SK-N-SH (cell line): ENCODE measurements at regions not wholly inside any gene's neighbourhood (a gene's known extent, or its start where the extent isn't known, plus 50 kb on each side); places are given as distances from the start of the nearest gene placed in this dataset.

ENCODE experiments used
- CTCF ChIA-PET: fragments of 300-600, 350-600 bp; formaldehyde crosslinking; extraction: SDS; loops from one replicate; lab custom pipeline; 2021; lab: Yijun Ruan, JAX
- POLR2A ChIA-PET: fragments of 350-600 bp; sonication (Branson Sonifier 250); formaldehyde crosslinking; extraction: SDS; loops from one replicate; lab custom pipeline; 2020; ENCODE audit warnings: antibody characterized with exemption, inconsistent platforms; lab: Yijun Ruan, JAX
- DNase-seq: peaks from one replicate; pipeline ENCODE4 v3.0.0; 2012
- H2AFZ ChIP-seq: fragments of 200-600 bp; sonication (generic); 2 replicates; pipeline ENCODE4 v1.8.1; 2016; ENCODE audit warnings: antibody characterized with exemption, mild to moderate bottlenecking, low read depth
- H3F3A ChIP-seq: fragments of 200-600 bp; sonication (generic); replicated peaks from 2 replicates; pipeline ENCODE3; 2016; ENCODE audit warnings: antibody characterized with exemption, mild to moderate bottlenecking; ENCODE audit not compliant: insufficient read depth
- H3K27ac ChIP-seq, 2 experiments: fragments of 200-500 bp in 1 of 2; fragments of 200-600 bp in 1 of 2; sonication (Bioruptor generic) in 1 of 2; sonication (generic), shearing (Covaris generic) in 1 of 2; 2 replicates each; pipeline versions ENCODE4 v1.5.1 to v1.6.1; 2014 to 2016; ENCODE audit warnings: low read depth in 2 of 2, inconsistent platforms in 1 of 2, low read length in 1 of 2, mild to moderate bottlenecking in 1 of 2, mixed read lengths in 1 of 2
- H3K27me3 ChIP-seq: fragments of 200-600 bp; sonication (generic), shearing (Covaris generic); 2 replicates; pipeline ENCODE4 v1.6.1; 2016; ENCODE audit warnings: mixed run types; ENCODE audit not compliant: insufficient read depth
- H3K36me3 ChIP-seq, 2 experiments: fragments of 200-500 bp in 1 of 2; fragments of 200-600 bp in 1 of 2; sonication (Bioruptor generic) in 1 of 2; sonication (generic) in 1 of 2; replicated peaks in 1 of 2; 2 replicates each; pipeline versions ENCODE3 to v1.5.1; 2014 to 2016; ENCODE audit warnings: low read length in 1 of 2, mild to moderate bottlenecking in 1 of 2; ENCODE audit not compliant: insufficient read depth in 2 of 2, control insufficient read depth in 1 of 2
- H3K4me1 ChIP-seq, 2 experiments: fragments of 200-500 bp in 1 of 2; fragments of 200-600 bp in 1 of 2; sonication (Bioruptor generic) in 1 of 2; sonication (generic), shearing (Covaris generic) in 1 of 2; 2 replicates each; pipeline versions ENCODE4 v1.5.1 to v1.6.1; 2014 to 2016; ENCODE audit warnings: low read depth in 1 of 2, low read length in 1 of 2, mixed run types in 1 of 2; ENCODE audit not compliant: insufficient read depth in 2 of 2, control insufficient read depth in 1 of 2
- H3K4me2 ChIP-seq: fragments of 200-600 bp; sonication (generic), shearing (Covaris generic); 2 replicates; pipeline ENCODE4 v1.6.1; 2017; ENCODE audit warnings: mixed run types
- H3K4me3 ChIP-seq, 2 experiments: fragments of 200-500 bp in 1 of 2; fragments of 200-600 bp in 1 of 2; sonication (Bioruptor generic) in 1 of 2; sonication (generic), shearing (Covaris generic) in 1 of 2; 2 replicates each; pipeline versions ENCODE4 v1.5.1 to v1.8.1; 2014 to 2016; ENCODE audit warnings: low read depth in 2 of 2, inconsistent platforms in 1 of 2, low read length in 1 of 2, mild to moderate bottlenecking in 1 of 2, mixed read lengths in 1 of 2, moderate library complexity in 1 of 2
- H3K79me2 ChIP-seq: fragments of 200-600 bp; sonication (generic); 2 replicates; pipeline ENCODE4 v1.8.1; 2017; ENCODE audit warnings: mild to moderate bottlenecking; ENCODE audit not compliant: insufficient read depth
- H3K9ac ChIP-seq: fragments of 200-600 bp; sonication (generic); 2 replicates; pipeline ENCODE4 v1.6.1; 2017; ENCODE audit warnings: mixed run types
- H3K9me2 ChIP-seq: fragments of 200-600 bp; sonication (generic); 2 replicates; pipeline ENCODE4 v1.6.1; 2017; ENCODE audit warnings: mixed run types
- H3K9me3 ChIP-seq: fragments of 200-600 bp; sonication (generic); 2 replicates; pipeline ENCODE4 v1.6.1; 2017; ENCODE audit warnings: mixed run types, mild to moderate bottlenecking, moderate library complexity
- H4K20me1 ChIP-seq: fragments of 200-600 bp; sonication (generic); 2 replicates; pipeline ENCODE4 v1.6.1; 2017; ENCODE audit warnings: mild to moderate bottlenecking, mixed run types; ENCODE audit not compliant: insufficient read depth
- CHD2 ChIP-seq: fragments of 150-350 bp; IDR thresholded peaks from 2 replicates; pipeline ENCODE4 v1.6.1; 2018; ENCODE audit warnings: low read length; ENCODE audit not compliant: partially characterized antibody
- ELF1 ChIP-seq: IDR thresholded peaks from 2 replicates; pipeline ENCODE4 v1.4.0; 2012
- EP300 ChIP-seq, 2 experiments: IDR thresholded peaks; 2 replicates each; pipeline versions ENCODE4 v1.4.0 to v1.6.1; 2012; ENCODE audit warnings: borderline replicate concordance in 1 of 2, low read depth in 1 of 2, low read length in 1 of 2
- FOXJ3 ChIP-seq: sonication (generic); formaldehyde crosslinking; IDR thresholded peaks from 2 replicates; pipeline ENCODE4 v1.5.1; 2020; ENCODE audit warnings: mild to moderate bottlenecking, missing genetic modification reagents
- JUND ChIP-seq: IDR thresholded peaks from 2 replicates; pipeline ENCODE4 v1.4.0; 2012
- MXI1 ChIP-seq: IDR thresholded peaks from 2 replicates; pipeline ENCODE4 v1.6.1; 2012; ENCODE audit warnings: mild to moderate bottlenecking, low read depth, low read length, improper control_type of control experiment
- RAD21 ChIP-seq: IDR thresholded peaks from 2 replicates; pipeline ENCODE4 v1.6.1; 2012; ENCODE audit warnings: mild to moderate bottlenecking, low read length
- RCOR1 ChIP-seq: fragments of 150-350 bp; IDR thresholded peaks from 2 replicates; pipeline ENCODE4 v1.6.1; 2017; ENCODE audit warnings: antibody characterized with exemption, low read length
- RXRA ChIP-seq: IDR thresholded peaks from 2 replicates; pipeline ENCODE4 v1.4.0; 2012; ENCODE audit warnings: low read depth, mild to moderate bottlenecking, borderline replicate concordance
- TCF12 ChIP-seq: IDR thresholded peaks from 2 replicates; pipeline ENCODE4 v1.4.0; 2012
- YY1 ChIP-seq: IDR thresholded peaks from 2 replicates; pipeline ENCODE4 v1.4.0; 2012; ENCODE audit warnings: low read depth, mild to moderate bottlenecking
- ZBTB33 ChIP-seq: IDR thresholded peaks from 2 replicates; pipeline ENCODE4 v1.4.0; 2012; ENCODE audit warnings: low read depth, borderline replicate concordance
- WGBS: methylation state at CpG from one replicate; pipeline ENCODE4 v1.1.6; 2017; ENCODE audit warnings: low lambda C conversion rate; 5-methylcytosine and 5-hydroxymethylcytosine counted together
- TF ChIP-seq, protein P1 (sequence below): IDR thresholded peaks from 2 replicates; pipeline ENCODE4 v1.4.0; 2012; ENCODE audit warnings: low read depth
- TF ChIP-seq, protein P2 (sequence below): fragments of 150-350 bp; IDR thresholded peaks from 2 replicates; pipeline ENCODE4 v1.6.1; 2017; ENCODE audit warnings: antibody characterized with exemption, low read length, low read depth, borderline replicate concordance

DNA sequence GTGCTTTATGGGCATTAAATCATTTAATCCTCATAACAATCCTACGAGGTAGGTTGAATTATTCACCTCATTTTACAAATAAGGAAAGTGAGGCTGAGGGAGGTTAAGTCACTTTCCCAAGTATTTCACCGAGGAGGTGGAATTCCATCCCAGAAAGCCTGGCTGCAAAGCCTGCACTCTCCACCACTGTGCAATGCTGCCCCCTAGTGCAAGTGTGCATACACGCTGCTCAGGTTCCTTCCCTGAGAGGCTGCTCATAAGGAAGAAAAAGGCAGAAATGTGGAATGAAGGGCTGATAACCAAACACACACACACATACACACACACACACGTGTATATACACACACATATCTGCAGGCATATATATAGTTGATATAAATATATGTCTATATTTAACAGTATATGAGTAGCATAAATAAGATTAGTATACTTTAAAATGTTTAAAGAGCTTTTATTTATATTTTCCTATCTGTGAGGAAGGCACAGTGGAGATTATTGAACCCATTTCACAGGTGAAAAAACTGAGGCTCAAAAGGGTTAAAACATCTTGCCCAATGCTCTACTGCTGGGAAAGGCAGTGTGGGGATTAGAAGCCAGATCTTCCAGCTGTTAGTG, 714.5 kb upstream of the TENM3 start (continued):
- TF ChIP-seq RAD21, result peak; percentile 97

DNA sequence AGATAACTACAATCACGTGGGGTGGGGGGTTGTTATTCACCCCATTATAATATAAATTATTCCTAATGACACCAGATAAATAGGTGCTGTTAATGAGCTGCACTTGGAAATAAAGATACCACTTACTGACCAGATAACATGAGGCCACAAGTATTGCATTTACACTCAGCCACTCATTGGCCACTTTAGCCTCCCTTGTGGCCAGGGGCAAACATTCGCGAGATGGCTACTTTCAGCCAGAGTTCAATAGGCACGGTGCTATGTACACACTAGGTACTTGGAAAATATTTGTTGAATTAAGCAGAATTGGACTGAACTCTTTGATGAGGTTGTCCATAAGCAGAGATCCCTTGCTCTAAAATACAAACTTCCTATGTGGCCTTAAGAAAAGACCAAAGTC, 713.7 kb upstream of the TENM3 start:
- Histone ChIP-seq H3K79me2 (no peaks in the 10 kb centered on the region), H3K9ac (no peak overlapping the region), H3K27ac (no peak overlapping the region), H3K4me3 (no peak overlapping the region), H3K27me3 (no peaks in the 10 kb centered on the region; the same call in 1 of the 2 replicates)
- ChIA-PET CTCF (interaction anchor here (0.6 to 3.0 kb wide), 25 partner anchors 8 to 1396 kb away, joined by 3 to 96 read pairs (median 5); no protein-coding TSS in a partner anchor), POLR2A (interaction anchor here (0.9 kb wide), 1 partner anchor 386 kb away, joined by 3 read pairs; no protein-coding TSS in a partner anchor)
- 67% methylated on average over 4 of the region's 4 CpGs for WGBS
- TF ChIP-seq CHD2 (no peak), EP300 (IDR thresholded peaks at IDR 0.05; ENCODE audit: borderline replicate concordance in 1 of 2, low read depth in 1 of 2, low read length in 1 of 2) (no peak), MXI1 (no peak), ELF1 (no peak), TCF12 (no peak), JUND (no peak), RCOR1 (no peak), ZBTB33 (no peak), YY1 (no peak), RXRA (no peak), FOXJ3 (CRISPR knock-in tag) (no peak)
- TF ChIP-seq, protein P1, sequence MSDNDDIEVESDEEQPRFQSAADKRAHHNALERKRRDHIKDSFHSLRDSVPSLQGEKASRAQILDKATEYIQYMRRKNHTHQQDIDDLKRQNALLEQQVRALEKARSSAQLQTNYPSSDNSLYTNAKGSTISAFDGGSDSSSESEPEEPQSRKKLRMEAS, result no peak
- TF ChIP-seq, protein P2, sequence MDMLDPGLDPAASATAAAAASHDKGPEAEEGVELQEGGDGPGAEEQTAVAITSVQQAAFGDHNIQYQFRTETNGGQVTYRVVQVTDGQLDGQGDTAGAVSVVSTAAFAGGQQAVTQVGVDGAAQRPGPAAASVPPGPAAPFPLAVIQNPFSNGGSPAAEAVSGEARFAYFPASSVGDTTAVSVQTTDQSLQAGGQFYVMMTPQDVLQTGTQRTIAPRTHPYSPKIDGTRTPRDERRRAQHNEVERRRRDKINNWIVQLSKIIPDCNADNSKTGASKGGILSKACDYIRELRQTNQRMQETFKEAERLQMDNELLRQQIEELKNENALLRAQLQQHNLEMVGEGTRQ, result no peak
- TF ChIP-seq, all 33 proteins: peak for 0
- H2AFZ ChIP-seq, result no peak overlapping the region
- no peaks in the 10 kb centered on the region for H3K9me3 ChIP-seq
- no peak for DNase-seq
- H4K20me1 ChIP-seq, result no peaks in the 10 kb centered on the region
- no peaks in the 10 kb centered on the region for H3F3A ChIP-seq
- H3K4me1 ChIP-seq, result no peaks in the 10 kb centered on the region; a peak in 2 of 4 replicates
- H3K36me3 ChIP-seq, result no peaks in the 10 kb centered on the region
- no peaks in the 10 kb centered on the region for H3K9me2 ChIP-seq
- H3K4me2 ChIP-seq, result no peak overlapping the region
